Fibroblast of lung (primary cell): ENCODE measurements at regions not wholly inside any gene's neighbourhood (a gene's known extent, or its start where the extent isn't known, plus 50 kb on each side); places are given as distances from the start of the nearest gene placed in this dataset.

Experiments
- DNase-seq, 2 donors: peaks; one replicate each; pipeline versions ENCODE4 v3.0.0 to v3.0.0-alpha.2; 2010; ENCODE audit warnings: low read depth in 2 of 2
- H2AFZ ChIP-seq: 2 replicates; pipeline ENCODE4 v1.5.1; 2012; ENCODE audit warnings: low read length, control low read depth, inconsistent platforms
- H3K27ac ChIP-seq: 2 replicates; pipeline ENCODE4 v1.5.1; 2011; ENCODE audit warnings: low read length, control low read depth; ENCODE audit not compliant: insufficient read depth
- H3K27me3 ChIP-seq: 2 replicates; pipeline ENCODE4 v1.5.1; 2011; ENCODE audit warnings: mild to moderate bottlenecking, low read length; ENCODE audit not compliant: control insufficient read depth, insufficient read depth
- H3K36me3 ChIP-seq: 2 replicates; pipeline ENCODE4 v1.5.1; 2011; ENCODE audit warnings: low read length; ENCODE audit not compliant: control insufficient read depth, insufficient read depth
- H3K4me1 ChIP-seq: 2 replicates; pipeline ENCODE4 v1.5.1; 2011; ENCODE audit warnings: low read length; ENCODE audit not compliant: control insufficient read depth, insufficient read depth; ENCODE audit errors: extremely low read depth
- H3K4me2 ChIP-seq: 2 replicates; pipeline ENCODE4 v1.5.1; 2011; ENCODE audit warnings: low read length, control low read depth; ENCODE audit not compliant: insufficient read depth; ENCODE audit errors: extremely low read depth
- H3K4me3 ChIP-seq, 4 experiments: fragments of 200-600 bp in 1 of 4; sonication (generic) in 1 of 4; replicated peaks in 1 of 4; 2 replicates each; pipeline ENCODE4 v1.5.1; 2011 to 2016; ENCODE audit warnings: low read length in 4 of 4, low read depth in 3 of 4, mild to moderate bottlenecking in 3 of 4, control low read depth in 2 of 4, inconsistent platforms in 1 of 4, mixed read lengths in 1 of 4; ENCODE audit not compliant: insufficient read depth in 1 of 4; ENCODE audit errors: control extremely low read depth in 1 of 4
- H3K79me2 ChIP-seq: 2 replicates; pipeline ENCODE4 v1.5.1; 2012; ENCODE audit warnings: mild to moderate bottlenecking, low read length, inconsistent platforms; ENCODE audit not compliant: control insufficient read depth, insufficient read depth
- H3K9ac ChIP-seq: 2 replicates; pipeline ENCODE4 v1.5.1; 2011; ENCODE audit warnings: mild to moderate bottlenecking, low read length, control low read depth; ENCODE audit not compliant: insufficient read depth
- H3K9me3 ChIP-seq: 2 replicates; pipeline ENCODE4 v1.5.1; 2012; ENCODE audit warnings: low read depth, low read length; ENCODE audit not compliant: control insufficient read depth, insufficient read depth
- H4K20me1 ChIP-seq: 2 replicates; pipeline ENCODE4 v1.5.1; 2011; ENCODE audit warnings: low read length; ENCODE audit not compliant: control insufficient read depth, insufficient read depth; ENCODE audit errors: extremely low read depth
- EZH2 ChIP-seq: IDR thresholded peaks from 2 replicates; pipeline ENCODE4 v1.5.1; 2012; ENCODE audit warnings: low read length, control low read depth, mild to moderate bottlenecking; ENCODE audit errors: missing control alignments
- TF ChIP-seq, protein P1 (sequence below), 2 donors: IDR thresholded peaks in 1 of 2; conservative IDR thresholded peaks in 1 of 2; 1 replicate in 1 of 2; 2 replicates in 1 of 2; pipeline ENCODE4 v1.5.1; 2011 to 2012; ENCODE audit warnings: low read length in 2 of 2, control low read depth in 1 of 2, inconsistent platforms in 1 of 2, low read depth in 1 of 2, mild to moderate bottlenecking in 1 of 2

GRCh38 chr10:83871187-83872081, 267.9 kb upstream of the GHITM start:
- DNase-seq: peak; percentile 40 to 46
- no peak for TF ChIP-seq EZH2
- TF ChIP-seq, protein P1, sequence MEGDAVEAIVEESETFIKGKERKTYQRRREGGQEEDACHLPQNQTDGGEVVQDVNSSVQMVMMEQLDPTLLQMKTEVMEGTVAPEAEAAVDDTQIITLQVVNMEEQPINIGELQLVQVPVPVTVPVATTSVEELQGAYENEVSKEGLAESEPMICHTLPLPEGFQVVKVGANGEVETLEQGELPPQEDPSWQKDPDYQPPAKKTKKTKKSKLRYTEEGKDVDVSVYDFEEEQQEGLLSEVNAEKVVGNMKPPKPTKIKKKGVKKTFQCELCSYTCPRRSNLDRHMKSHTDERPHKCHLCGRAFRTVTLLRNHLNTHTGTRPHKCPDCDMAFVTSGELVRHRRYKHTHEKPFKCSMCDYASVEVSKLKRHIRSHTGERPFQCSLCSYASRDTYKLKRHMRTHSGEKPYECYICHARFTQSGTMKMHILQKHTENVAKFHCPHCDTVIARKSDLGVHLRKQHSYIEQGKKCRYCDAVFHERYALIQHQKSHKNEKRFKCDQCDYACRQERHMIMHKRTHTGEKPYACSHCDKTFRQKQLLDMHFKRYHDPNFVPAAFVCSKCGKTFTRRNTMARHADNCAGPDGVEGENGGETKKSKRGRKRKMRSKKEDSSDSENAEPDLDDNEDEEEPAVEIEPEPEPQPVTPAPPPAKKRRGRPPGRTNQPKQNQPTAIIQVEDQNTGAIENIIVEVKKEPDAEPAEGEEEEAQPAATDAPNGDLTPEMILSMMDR (conservative IDR thresholded peaks at IDR 0.05 in 1 of 2, IDR thresholded peaks at IDR 0.05 in 1 of 2; ENCODE audit: low read depth in 1 of 2, low read length in 2 of 2): peak; percentile 79 to 92
- Histone ChIP-seq H3K4me2 (no peak overlapping the region), H3K4me1 (no peaks in the 10 kb centered on the region), H2AFZ (no peak overlapping the region), H3K4me3 (no peak overlapping the region), H4K20me1 (no peaks in the 10 kb centered on the region), H3K79me2 (no peaks in the 10 kb centered on the region), H3K9ac (no peak overlapping the region), H3K9me3 (no peaks in the 10 kb centered on the region), H3K36me3 (no peaks in the 10 kb centered on the region), H3K27me3 (no peaks in the 10 kb centered on the region), H3K27ac (no peak overlapping the region)

DNA sequence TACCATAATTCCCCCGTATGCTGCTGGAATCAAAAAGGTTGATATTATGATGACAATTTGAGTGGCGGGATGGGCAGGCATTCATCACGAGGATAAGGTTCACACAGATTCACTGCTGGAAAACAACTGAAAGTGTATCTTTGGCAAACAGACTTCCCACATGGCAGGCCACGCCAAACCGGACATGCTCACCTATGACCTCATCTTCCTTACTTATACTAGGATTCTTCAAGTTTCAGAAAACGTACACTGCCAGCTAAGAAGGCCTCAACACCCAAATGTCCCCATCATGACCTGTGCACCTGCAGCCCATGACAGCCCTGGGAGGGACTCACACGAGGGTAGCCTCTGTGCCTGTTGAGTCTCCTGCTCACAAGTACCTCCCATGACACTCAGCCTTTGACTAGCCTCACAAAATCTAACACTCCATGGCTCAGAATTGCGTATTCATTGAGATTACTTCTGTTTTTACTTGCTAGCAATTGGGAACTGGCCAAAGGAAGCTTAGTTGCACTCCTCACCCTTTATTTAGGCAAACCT, 259.0 kb upstream of the GHITM start:
- H3K27ac ChIP-seq: no peak overlapping the region
- no peak overlapping the region for H2AFZ ChIP-seq
- DNase-seq: no peak
- H3K4me3 ChIP-seq: no peak overlapping the region
- no peaks in the 10 kb centered on the region for H4K20me1 ChIP-seq
- H3K36me3 ChIP-seq: no peaks in the 10 kb centered on the region
- no peaks in the 10 kb centered on the region for H3K27me3 ChIP-seq
- no peak overlapping the region for H3K9ac ChIP-seq
- H3K79me2 ChIP-seq: no peaks in the 10 kb centered on the region
- H3K4me1 ChIP-seq: no peaks in the 10 kb centered on the region
- H3K4me2 ChIP-seq: no peak overlapping the region
- no peaks in the 10 kb centered on the region for H3K9me3 ChIP-seq
- TF ChIP-seq EZH2: no peak

DNA sequence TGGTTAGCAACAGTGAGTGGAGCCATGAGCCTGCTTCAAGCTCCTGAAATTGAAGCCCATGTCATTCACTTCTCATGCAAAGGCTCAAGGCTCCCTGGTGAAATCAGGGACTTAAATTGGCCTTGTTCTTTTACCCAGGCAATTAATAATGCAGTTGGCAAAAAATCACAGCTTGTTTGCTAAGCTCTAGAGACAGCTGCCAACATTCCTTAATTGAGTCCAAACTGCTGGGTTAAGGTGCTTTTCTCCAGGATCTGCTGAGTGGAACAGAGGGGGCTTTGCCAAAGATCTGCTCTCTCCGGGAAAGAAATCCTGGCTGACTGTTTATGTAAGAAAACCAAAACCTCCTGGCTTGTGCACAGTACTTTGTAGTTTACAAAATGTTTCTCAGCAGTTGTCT, 257.6 kb upstream of the GHITM start:
- Histone ChIP-seq H3K27me3 (no peaks in the 10 kb centered on the region), H2AFZ (no peak overlapping the region), H3K36me3 (no peaks in the 10 kb centered on the region), H3K4me2 (no peak overlapping the region), H3K79me2 (no peaks in the 10 kb centered on the region), H3K9ac (no peak overlapping the region), H3K9me3 (no peaks in the 10 kb centered on the region), H3K4me3 (no peak overlapping the region), H4K20me1 (no peaks in the 10 kb centered on the region), H3K4me1 (no peaks in the 10 kb centered on the region), H3K27ac (no peak overlapping the region)
- TF ChIP-seq EZH2: no peak
- TF ChIP-seq, protein P1 (conservative IDR thresholded peaks at IDR 0.05 in 1 of 2, IDR thresholded peaks at IDR 0.05 in 1 of 2; ENCODE audit: low read depth in 1 of 2, low read length in 2 of 2): no peak
- DNase-seq: peak in 1 of 2 donors; percentile 74
